HepG2 (cell line): ENCODE measurements at regions not wholly inside any gene's neighbourhood (a gene's known extent, or its start where the extent isn't known, plus 50 kb on each side); places are given as distances from the start of the nearest gene placed in this dataset.

Source experiments
- DPF2 ChIP-seq: sonication (generic); formaldehyde crosslinking; IDR thresholded peaks from 2 replicates; pipeline ENCODE4 v1.4.0; 2020; ENCODE audit warnings: mild to moderate bottlenecking, low read depth, missing genetic modification reagents, borderline replicate concordance
- FOXK1 ChIP-seq: sonication (generic); formaldehyde crosslinking; IDR thresholded peaks from 2 replicates; pipeline ENCODE4 v1.4.0; 2020; ENCODE audit warnings: low read depth, missing genetic modification reagents, borderline replicate concordance

GRCh38 chr14:104321802-104322130, 183.4 kb downstream of the KIF26A start:
- TF ChIP-seq DPF2 (no peak), FOXK1 (CRISPR knock-in tag) (no peak)
